ENCODE measurements at regions not wholly inside any gene's neighbourhood (a gene's known extent, or its start where the extent isn't known, plus 50 kb on each side); places are given as distances from the start of the nearest gene placed in this dataset.
"Not testable (repeated sequence)": the region's sequence is repeated elsewhere in the genome, so short reads cannot be mapped to it uniquely, and the experiment has no call there.

DNA sequence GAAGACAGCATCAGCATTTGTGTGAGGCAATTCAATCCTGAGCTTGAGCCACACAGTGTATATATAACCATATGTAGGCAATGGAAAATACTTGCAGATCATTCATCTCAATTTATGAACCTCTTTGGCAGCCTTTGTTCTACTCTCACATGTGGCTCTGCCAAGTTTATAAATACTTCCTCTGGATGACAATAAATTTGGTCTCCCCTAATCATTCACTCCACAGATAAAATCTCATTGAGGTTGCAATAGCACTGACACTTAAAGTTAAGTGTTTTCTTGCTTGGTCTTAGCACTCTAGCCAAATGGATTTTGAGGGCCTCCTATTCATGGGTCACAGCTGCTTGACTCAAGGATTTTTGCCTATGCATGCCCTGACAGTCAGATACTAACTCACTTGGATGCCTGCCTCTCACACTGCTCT, 136.6 kb upstream of the VANGL1 start:
- no peak overlapping the region for H3K4me3 ChIP-seq (ENCODE audit: low read depth, low read length)
- POLR2A ChIA-PET: no interaction called here
- H3K27ac ChIP-seq (ENCODE audit: extremely low read depth, low read depth, low read length): no peak overlapping the region
- H3K36me3 ChIP-seq (ENCODE audit: control insufficient read depth in 2 of 2, insufficient read depth in 1 of 2, low read length in 2 of 2): no peaks in the 10 kb centered on the region
- no peaks in the 10 kb centered on the region for H3K4me1 ChIP-seq (ENCODE audit: control insufficient read depth, insufficient read depth, low read length)
- H3K9me3 ChIP-seq (ENCODE audit: control insufficient read depth, insufficient read depth, low read depth, low read length): no peaks in the 10 kb centered on the region
- TF ChIP-seq ZNF514 (tag by site-specific recombination; IDR thresholded peaks at IDR 0.05) (no peak), ZEB2 (tag by site-specific recombination; IDR thresholded peaks at IDR 0.05) (peak; percentile 19; the same call in 1 of the 2 replicates), ZBTB8A (tag by site-specific recombination; IDR thresholded peaks at IDR 0.05) (no peak), ZNF747 (tag by site-specific recombination; IDR thresholded peaks at IDR 0.05) (no peak), FEZF1 (tag by site-specific recombination; IDR thresholded peaks at IDR 0.05) (peak; percentile 75), HOXC10 (CRISPR knock-in tag; IDR thresholded peaks at IDR 0.05) (no peak), PRDM1 (tag by site-specific recombination; IDR thresholded peaks at IDR 0.05) (no peak), ZNF843 (tag by site-specific recombination; IDR thresholded peaks at IDR 0.05) (peak; percentile 67)
- TF ChIP-seq, protein P1, sequence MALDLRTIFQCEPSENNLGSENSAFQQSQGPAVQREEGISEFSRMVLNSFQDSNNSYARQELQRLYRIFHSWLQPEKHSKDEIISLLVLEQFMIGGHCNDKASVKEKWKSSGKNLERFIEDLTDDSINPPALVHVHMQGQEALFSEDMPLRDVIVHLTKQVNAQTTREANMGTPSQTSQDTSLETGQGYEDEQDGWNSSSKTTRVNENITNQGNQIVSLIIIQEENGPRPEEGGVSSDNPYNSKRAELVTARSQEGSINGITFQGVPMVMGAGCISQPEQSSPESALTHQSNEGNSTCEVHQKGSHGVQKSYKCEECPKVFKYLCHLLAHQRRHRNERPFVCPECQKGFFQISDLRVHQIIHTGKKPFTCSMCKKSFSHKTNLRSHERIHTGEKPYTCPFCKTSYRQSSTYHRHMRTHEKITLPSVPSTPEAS (tag by site-specific recombination; IDR thresholded peaks at IDR 0.05): no peak
- TF ChIP-seq, protein P2, sequence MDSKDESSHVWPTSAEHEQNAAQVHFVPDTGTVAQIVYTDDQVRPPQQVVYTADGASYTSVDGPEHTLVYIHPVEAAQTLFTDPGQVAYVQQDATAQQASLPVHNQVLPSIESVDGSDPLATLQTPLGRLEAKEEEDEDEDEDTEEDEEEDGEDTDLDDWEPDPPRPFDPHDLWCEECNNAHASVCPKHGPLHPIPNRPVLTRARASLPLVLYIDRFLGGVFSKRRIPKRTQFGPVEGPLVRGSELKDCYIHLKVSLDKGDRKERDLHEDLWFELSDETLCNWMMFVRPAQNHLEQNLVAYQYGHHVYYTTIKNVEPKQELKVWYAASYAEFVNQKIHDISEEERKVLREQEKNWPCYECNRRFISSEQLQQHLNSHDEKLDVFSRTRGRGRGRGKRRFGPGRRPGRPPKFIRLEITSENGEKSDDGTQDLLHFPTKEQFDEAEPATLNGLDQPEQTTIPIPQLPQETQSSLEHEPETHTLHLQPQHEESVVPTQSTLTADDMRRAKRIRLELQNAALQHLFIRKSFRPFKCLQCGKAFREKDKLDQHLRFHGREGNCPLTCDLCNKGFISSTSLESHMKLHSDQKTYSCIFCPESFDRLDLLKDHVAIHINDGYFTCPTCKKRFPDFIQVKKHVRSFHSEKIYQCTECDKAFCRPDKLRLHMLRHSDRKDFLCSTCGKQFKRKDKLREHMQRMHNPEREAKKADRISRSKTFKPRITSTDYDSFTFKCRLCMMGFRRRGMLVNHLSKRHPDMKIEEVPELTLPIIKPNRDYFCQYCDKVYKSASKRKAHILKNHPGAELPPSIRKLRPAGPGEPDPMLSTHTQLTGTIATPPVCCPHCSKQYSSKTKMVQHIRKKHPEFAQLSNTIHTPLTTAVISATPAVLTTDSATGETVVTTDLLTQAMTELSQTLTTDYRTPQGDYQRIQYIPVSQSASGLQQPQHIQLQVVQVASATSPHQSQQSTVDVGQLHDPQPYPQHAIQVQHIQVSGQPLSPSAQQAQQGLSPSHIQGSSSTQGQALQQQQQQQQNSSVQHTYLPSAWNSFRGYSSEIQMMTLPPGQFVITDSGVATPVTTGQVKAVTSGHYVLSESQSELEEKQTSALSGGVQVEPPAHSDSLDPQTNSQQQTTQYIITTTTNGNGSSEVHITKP (tag by site-specific recombination; IDR thresholded peaks at IDR 0.05): 0 out of 2 replicates have a peak, but pooled peaks have one; percentile 2
- CTCF ChIA-PET: interaction anchor here (0.6 to 2.0 kb wide), 8 partner anchors 36 to 373 kb away, joined by 3 to 8 read pairs (median 4); no protein-coding TSS in a partner anchor

DNA sequence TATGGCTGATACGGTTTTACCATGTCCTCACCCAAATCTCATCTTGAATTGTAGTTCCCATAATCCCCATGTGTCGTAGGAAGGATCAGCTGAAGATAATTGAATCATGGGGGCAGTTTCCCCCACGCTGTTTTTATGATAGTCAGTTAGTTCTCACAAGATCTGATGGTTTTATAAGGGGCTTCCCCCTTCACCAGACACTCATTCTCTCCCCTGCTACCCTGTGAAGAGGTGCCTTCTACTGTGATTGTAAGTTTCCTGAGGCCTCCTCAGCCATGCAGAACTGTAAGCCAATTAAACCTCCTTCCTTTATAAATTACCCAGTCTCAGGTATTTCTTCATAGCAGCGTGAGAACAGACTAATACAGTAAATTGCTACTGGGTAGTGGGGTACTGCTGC, 139.6 kb upstream of the VANGL1 start:
- H3K4me1 ChIP-seq (ENCODE audit: control insufficient read depth, insufficient read depth, low read length); H3K4me3 ChIP-seq (ENCODE audit: low read depth, low read length); POLR2A ChIA-PET; H3K27ac ChIP-seq (ENCODE audit: extremely low read depth, low read depth, low read length); H3K36me3 ChIP-seq (ENCODE audit: control insufficient read depth in 2 of 2, insufficient read depth in 1 of 2, low read length in 2 of 2); H3K9me3 ChIP-seq (ENCODE audit: control insufficient read depth, insufficient read depth, low read depth, low read length): not testable (repeated sequence)
- CTCF ChIA-PET: interaction anchor here (0.6 kb wide), 1 partner anchor 667 kb away, joined by 4 read pairs; no protein-coding TSS in a partner anchor

DNA sequence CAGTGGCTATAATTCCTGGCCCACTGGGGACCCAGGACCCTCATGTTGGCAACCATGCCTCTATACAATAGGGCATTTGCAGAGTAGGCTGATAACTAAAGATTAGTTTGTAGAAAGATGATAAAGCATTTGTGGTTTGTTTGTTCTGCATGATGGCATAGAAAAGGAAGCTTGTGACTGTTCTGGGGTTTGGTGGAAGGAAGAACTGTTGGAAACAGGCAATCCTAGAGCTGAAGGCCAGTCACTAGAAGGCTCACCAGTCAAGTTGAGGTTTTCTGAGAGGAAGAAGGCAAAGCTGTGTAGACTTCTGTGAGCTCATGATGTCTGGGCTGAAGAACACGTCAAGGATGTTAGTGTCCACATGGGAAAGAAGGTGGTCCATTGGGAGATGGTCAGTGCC, 140.3 kb upstream of the VANGL1 start:
- ChIA-PET POLR2A (no interaction called here), CTCF (interaction anchor here (0.6 to 1.5 kb wide), 3 partner anchors 39 to 667 kb away, joined by 4 to 10 read pairs (median 4); no protein-coding TSS in a partner anchor)
- Histone ChIP-seq H3K36me3 (ENCODE audit: control insufficient read depth in 2 of 2, insufficient read depth in 1 of 2, low read length in 2 of 2) (no peaks in the 10 kb centered on the region), H3K9me3 (ENCODE audit: control insufficient read depth, insufficient read depth, low read depth, low read length) (no peaks in the 10 kb centered on the region), H3K27ac (ENCODE audit: extremely low read depth, low read depth, low read length) (no peak overlapping the region), H3K4me1 (ENCODE audit: control insufficient read depth, insufficient read depth, low read length) (no peaks in the 10 kb centered on the region), H3K4me3 (ENCODE audit: low read depth, low read length) (no peak overlapping the region)
- TF ChIP-seq ZNF561 (tag by site-specific recombination; IDR thresholded peaks at IDR 0.05; ENCODE audit: borderline replicate concordance) (no peak), ZBTB1 (tag by site-specific recombination; IDR thresholded peaks at IDR 0.05) (no peak), ZNF510 (tag by site-specific recombination; IDR thresholded peaks at IDR 0.05; ENCODE audit: insufficient replicate concordance) (no peak)

DNA sequence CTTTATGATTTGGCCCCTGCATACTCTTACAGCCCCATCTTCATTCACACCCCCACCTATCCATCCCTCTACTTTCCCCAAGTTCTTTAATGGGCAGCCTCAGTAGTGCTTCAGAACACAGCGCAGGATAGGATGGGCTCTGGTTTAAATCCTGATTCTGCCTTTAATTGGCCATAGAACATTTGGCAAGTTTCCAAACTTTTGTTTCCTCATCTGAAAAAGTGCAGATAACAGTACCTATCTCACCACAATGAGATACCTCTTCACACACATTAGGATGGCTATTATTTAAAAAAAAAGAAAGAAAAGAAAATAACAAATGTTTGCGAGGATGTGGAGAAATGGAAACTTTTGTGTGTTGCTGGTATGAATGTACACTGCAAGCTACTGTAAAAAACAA, 142.5 kb upstream of the VANGL1 start:
- no peak overlapping the region for H3K27ac ChIP-seq (ENCODE audit: extremely low read depth, low read depth, low read length)
- H3K36me3 ChIP-seq (ENCODE audit: control insufficient read depth in 2 of 2, insufficient read depth in 1 of 2, low read length in 2 of 2): no peaks in the 10 kb centered on the region
- H3K9me3 ChIP-seq (ENCODE audit: control insufficient read depth, insufficient read depth, low read depth, low read length): no peaks in the 10 kb centered on the region
- no peaks in the 10 kb centered on the region for H3K4me1 ChIP-seq (ENCODE audit: control insufficient read depth, insufficient read depth, low read length)
- ChIA-PET CTCF (interaction anchor here (0.6 to 1.5 kb wide), 5 partner anchors 28 to 410 kb away, joined by 3 to 5 read pairs (median 4); partner anchors contain the start of gene TSPAN2), POLR2A (no interaction called here)
- H3K4me3 ChIP-seq (ENCODE audit: low read depth, low read length): no peak overlapping the region
- TF ChIP-seq ZNF510 (tag by site-specific recombination; IDR thresholded peaks at IDR 0.05; ENCODE audit: insufficient replicate concordance): no peak
- no peak for TF ChIP-seq IKZF3 (tag by site-specific recombination; IDR thresholded peaks at IDR 0.05)
- TF ChIP-seq, protein P3, sequence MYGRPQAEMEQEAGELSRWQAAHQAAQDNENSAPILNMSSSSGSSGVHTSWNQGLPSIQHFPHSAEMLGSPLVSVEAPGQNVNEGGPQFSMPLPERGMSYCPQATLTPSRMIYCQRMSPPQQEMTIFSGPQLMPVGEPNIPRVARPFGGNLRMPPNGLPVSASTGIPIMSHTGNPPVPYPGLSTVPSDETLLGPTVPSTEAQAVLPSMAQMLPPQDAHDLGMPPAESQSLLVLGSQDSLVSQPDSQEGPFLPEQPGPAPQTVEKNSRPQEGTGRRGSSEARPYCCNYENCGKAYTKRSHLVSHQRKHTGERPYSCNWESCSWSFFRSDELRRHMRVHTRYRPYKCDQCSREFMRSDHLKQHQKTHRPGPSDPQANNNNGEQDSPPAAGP (tag by site-specific recombination; IDR thresholded peaks at IDR 0.05): no peak
- TF ChIP-seq ZBTB21 (tag by site-specific recombination; IDR thresholded peaks at IDR 0.05): no peak
- TF ChIP-seq, protein P4, sequence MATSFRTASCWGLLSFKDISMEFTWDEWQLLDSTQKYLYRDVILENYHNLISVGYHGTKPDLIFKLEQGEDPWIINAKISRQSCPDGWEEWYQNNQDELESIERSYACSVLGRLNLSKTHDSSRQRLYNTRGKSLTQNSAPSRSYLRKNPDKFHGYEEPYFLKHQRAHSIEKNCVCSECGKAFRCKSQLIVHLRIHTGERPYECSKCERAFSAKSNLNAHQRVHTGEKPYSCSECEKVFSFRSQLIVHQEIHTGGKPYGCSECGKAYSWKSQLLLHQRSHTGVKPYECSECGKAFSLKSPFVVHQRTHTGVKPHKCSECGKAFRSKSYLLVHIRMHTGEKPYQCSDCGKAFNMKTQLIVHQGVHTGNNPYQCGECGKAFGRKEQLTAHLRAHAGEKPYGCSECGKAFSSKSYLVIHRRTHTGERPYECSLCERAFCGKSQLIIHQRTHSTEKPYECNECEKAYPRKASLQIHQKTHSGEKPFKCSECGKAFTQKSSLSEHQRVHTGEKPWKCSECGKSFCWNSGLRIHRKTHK (tag by site-specific recombination; IDR thresholded peaks at IDR 0.05): no peak
- TF ChIP-seq HOXA7 (CRISPR knock-in tag; IDR thresholded peaks at IDR 0.05; ENCODE audit: borderline replicate concordance): no peak
